Activated CD4-positive, alpha-beta T cell treated with anti-CD3 and anti-CD28 coated beads for 4 hours (primary cell): ENCODE measurements at regions not wholly inside any gene's neighbourhood (a gene's known extent, or its start where the extent isn't known, plus 50 kb on each side); places are given as distances from the start of the nearest gene placed in this dataset.

Source experiments
- DNase-seq, 2 donors: peaks; one replicate each; pipeline ENCODE4 v3.0.0-alpha.2; 2020

GRCh38 chr1:55696181-55696754 lies 481.1 kb upstream of the USP24 start:
- no peak for DNase-seq

DNA sequence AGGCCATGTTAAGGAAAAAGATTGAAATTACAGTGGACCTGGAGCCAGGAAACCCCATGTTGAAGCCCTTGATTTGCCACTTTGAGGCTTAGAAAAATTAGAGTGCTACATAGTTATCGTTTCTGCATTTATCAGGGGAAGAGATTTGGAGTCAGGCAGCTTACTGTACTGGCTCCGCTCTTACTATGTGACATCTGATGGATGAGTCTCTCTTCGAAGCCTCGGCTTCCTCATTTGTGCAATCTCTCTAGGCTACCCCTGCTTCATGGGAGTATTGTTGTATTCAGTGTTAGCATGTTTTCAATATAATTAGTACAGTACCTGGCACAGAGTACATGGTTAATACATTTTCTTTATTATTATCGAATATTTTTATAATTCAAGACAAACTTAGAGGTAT lies 480.4 kb upstream of the USP24 start:
- no peak for DNase-seq

- no peak for DNase-seq
These were observed 480.0 kb upstream of the USP24 start for GRCh38 chr1:55695151-55695550.

- DNase-seq, result no peak
These were observed 479.2 kb upstream of the USP24 start for GRCh38 chr1:55694310-55694801.

DNA sequence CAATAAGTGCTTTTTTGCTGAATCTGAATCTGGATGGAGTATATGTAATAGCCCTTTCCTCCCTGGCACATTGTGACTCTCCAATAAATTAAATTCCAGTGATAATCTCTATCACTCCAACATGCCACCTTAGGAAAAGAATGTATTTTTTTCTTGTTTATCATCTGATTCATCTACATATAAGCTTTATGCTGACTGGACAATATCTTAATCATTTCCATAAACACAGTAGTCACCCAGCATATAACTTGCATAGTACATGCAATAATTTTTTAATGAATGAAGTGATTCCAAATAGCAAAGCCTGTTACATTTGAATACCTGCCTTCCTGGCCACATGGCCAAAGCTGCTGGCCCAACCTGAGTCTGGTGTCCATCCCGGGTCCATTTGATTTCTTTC lies 477.6 kb upstream of the USP24 start:
- no peak for DNase-seq

GRCh38 chr1:55690366-55690765 lies 475.2 kb upstream of the USP24 start:
- DNase-seq, result no peak

- no peak for DNase-seq
These were observed 474.6 kb upstream of the USP24 start for GRCh38 chr1:55689800-55690199.

- DNase-seq, result no peak
These were observed 470.4 kb upstream of the USP24 start for GRCh38 chr1:55685560-55685959.

DNA sequence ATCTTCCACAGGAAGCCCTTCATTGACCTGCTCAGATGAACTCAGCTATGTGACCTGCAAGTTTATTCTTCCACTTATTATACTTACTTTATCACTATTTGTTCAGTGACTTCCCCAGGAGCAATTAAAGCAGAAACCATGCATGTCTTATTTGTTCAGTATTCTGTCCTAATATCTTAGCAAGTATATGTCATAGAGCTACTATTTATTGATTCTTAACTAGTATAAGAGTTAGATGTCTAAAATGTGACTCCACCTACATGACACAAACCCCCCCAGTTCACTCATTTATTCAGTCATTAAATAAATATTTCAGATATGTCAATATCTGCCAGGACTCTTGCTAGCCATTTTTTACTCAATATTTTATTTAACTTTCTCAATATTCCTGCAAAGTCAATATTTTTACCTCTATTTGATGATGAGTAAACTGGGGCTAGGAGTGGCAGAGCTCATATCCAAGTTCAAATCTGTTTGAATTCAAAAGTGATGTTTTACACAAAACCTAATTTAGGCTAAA lies 469.0 kb upstream of the USP24 start:
- no peak for DNase-seq

- DNase-seq, result no peak
These were observed 467.0 kb upstream of the USP24 start for GRCh38 chr1:55682198-55682597.

GRCh38 chr1:55679971-55680370 lies 464.8 kb upstream of the USP24 start:
- DNase-seq, result no peak

DNA sequence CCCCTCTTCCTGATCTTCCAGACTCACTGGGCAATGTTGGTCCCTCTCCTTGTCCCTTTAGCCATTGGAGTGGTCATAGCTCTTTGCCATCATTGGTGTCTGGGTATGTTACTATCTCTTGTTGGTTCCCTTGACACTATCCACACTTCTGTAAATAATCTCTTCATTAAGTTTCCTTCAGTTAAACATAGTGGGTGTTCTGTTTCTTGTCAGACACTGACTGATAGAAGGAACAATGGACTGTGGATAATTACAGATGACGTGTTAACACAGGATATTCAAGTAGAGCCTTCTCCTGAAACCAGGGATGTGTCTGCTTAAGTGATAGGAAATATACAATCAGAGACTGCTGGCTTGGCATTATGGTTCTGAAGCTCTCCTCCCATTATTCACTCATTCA lies 458.3 kb upstream of the USP24 start:
- no peak for DNase-seq

DNA sequence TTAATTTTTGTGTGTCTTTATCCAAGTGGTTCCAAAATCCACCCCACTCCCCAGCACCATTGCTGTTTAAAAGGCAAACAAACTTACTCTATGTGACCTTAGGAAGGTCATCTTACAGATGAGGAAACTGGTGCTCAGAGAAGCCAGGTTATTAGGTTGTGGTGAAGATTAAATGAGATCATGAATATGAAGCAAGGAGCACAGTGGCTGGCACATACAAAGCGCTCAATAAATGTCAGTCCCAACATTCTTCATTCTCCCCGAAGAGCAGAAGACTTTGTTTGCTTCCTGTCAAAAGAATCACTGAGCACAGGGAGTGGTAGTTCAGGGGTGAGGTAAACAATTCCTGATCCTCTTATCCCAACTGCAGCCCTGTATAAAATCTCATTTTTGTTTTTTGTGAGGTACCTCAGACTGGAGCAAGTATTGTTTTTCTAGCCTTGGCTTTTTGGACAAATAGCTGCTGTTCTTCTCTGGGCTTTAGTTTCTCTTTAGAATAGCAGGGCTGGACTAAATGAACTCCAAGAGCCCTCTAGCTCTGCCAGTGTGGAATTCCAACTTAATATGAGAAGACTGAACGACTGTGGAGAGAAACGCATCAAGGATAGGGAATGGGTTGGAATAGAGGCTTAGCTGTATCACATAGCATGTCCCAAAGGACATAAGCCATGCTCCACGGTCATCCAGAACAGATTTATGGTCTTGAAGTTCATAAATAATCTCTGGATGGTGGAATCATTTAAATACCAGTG lies 455.3 kb upstream of the USP24 start:
- no peak for DNase-seq

DNA sequence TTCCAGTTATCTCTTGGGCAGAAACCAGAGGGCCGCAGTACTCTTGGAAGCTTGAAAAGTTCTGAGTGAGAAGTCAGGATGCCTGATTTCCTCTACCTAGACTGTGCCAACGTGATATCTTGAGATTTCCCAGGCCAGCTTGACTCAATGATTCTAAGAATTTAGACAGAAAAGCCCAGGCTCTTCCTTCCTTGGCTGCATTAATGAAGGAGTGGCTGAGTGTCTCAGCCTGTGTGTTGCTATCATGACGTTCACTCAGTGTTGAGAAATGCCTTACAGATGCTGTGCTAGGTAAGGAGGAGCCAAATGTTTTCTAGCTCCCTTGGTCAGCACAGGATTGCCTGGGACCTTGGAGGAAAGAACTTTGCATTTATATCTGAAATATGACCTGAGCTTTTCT lies 454.1 kb upstream of the USP24 start:
- DNase-seq, result no peak

DNA sequence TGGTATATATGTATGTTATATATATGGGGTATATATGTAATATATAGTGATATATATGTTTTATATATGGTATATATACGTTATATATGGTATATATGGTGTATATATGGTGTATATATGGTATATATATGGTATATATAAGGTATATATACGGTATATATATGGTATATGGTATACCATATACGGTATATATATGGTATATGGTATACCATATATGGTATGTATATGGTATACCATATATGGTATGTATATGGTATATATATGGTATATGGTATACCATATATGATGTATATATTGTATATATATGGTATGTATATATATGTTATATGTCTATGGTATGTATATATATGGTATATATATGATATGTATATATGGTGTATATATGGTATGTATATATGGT lies 447.7 kb upstream of the USP24 start:
- no peak for DNase-seq

GRCh38 chr1:55658917-55659316 lies 443.8 kb upstream of the USP24 start:
- DNase-seq, result no peak

GRCh38 chr1:55654750-55655149 lies 439.6 kb upstream of the USP24 start:
- no peak for DNase-seq

DNA sequence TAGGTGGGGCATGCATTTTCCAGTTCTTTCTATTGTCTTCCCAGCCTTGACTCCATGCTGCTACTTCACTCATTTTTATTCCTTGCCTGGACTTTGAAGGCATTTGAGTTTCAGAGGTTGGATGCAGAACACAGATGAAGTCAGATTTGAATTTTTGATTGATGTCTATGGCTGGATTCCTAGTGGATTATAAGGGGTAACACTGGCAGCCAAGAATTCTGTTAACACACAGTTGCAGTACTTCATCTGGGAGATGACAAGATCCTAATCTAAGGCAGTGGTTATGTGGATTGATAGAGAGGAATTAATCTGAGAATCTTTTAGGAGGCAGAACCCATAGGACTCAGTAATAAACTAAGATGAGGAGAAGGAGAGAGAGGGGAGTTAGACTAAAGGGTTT lies 439.0 kb upstream of the USP24 start:
- no peak for DNase-seq

DNA sequence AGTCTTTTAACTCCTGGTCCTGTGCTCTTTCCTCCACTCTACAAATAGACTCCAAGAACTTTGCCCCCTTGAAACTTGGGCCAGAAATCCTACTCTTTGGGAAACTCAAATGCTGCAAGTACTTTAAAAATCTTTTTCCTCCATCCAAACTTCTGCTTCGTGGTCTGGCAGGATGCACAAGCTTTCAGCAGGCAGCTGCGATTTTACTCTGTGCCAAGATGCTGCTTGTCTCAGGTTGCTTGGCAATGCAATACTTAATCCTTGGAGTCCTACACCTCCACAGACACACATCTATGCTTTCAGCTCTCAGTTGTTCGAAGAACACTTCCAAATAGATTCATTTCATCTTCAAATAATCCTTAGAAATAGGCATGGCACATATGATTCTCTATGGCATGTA lies 435.3 kb upstream of the USP24 start:
- no peak for DNase-seq

DNA sequence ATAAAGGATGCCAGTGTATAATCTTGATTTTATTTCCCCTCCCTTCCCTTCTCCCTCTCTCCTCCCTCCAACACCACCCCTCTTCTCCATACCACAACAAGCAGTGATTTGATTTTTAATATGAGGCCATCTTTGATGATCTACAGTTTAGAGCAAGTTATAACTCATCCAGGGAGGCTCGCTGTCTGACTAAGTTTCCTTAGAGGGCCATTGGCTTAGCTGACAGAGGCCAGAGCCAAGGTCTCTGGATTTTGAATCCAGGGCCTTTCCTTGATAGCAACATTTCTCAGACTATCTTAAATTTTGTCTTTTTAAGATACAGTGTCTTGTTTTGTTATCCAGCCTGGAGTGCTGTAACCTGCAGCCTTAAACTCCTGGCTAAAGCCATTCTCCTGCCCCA lies 431.0 kb upstream of the USP24 start:
- DNase-seq, result no peak

- DNase-seq, result no peak
These were observed 430.1 kb upstream of the USP24 start for GRCh38 chr1:55645270-55645669.

- no peak for DNase-seq
These were observed 426.8 kb upstream of the USP24 start for GRCh38 chr1:55641947-55642346.

DNA sequence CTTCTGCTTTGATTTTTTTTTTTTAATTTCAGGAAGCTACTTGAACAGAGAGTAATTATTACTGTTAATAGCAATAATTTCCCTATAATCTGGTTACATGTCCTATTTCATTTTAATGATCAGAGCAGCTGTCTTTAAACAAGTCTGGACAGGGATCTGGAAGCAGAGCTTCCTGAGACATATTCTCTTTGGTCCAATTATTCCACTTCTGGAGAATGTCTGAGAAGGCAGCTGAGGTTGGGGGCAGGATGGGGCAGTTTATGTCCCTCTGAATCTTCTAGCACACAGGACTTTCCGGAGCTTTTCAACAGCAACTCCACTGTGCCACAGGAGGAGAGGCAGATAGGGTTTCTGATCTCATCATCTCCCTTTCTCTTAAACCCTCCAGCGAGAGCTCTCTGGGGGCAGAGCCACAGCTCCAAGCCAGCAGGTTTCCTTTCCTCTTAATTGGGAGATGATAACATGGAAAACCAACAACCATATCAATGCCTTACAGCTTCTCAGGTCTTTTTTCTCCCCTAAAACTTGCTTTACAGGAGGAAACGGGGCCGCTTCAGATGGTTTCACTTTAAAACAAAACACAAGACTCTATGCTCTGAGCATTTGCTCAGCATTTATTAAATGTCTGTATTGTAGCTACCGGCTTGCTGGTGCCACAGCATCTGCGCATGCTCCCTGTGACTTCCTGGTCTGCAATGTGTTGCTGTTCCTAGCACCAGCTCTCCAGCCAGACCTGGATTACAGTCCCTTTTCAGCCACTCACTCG lies 425.7 kb upstream of the USP24 start:
- DNase-seq, result peak; percentile 5 to 24

GRCh38 chr1:55639526-55639925 lies 424.4 kb upstream of the USP24 start:
- no peak for DNase-seq
